ENCODE measurements at regions not wholly inside any gene's neighbourhood (a gene's known extent, or its start where the extent isn't known, plus 50 kb on each side); places are given as distances from the start of the nearest gene placed in this dataset.
"Not testable (repeated sequence)": the region's sequence is repeated elsewhere in the genome, so short reads cannot be mapped to it uniquely, and the experiment has no call there.

GRCh38 chr19:28397306-28397705, 815.6 kb downstream of the UQCRFS1 start:
- no peak for DNase-seq

GRCh38 chr19:28396287-28396831, 816.6 kb downstream of the UQCRFS1 start:
- no peak for DNase-seq

- DNase-seq, result no peak
Measured at GRCh38 chr19:28394725-28395124, 818.2 kb downstream of the UQCRFS1 start.

- DNase-seq, result no peak
Measured at GRCh38 chr19:28393574-28394336, 819.2 kb downstream of the UQCRFS1 start.

GRCh38 chr19:28388988-28389387, 824.0 kb downstream of the UQCRFS1 start:
- DNase-seq, result no peak

GRCh38 chr19:28387507-28387906, 825.4 kb downstream of the UQCRFS1 start:
- DNase-seq, result no peak

- no peak for DNase-seq
Measured at GRCh38 chr19:28386470-28386869, 826.5 kb downstream of the UQCRFS1 start.

GRCh38 chr19:28386066-28386465, 826.9 kb downstream of the UQCRFS1 start:
- no peak for DNase-seq

GRCh38 chr19:28377077-28377476, 835.9 kb downstream of the UQCRFS1 start:
- DNase-seq, result no peak

GRCh38 chr19:28374971-28375370, 838.0 kb downstream of the UQCRFS1 start:
- no peak for DNase-seq

- no peak for DNase-seq
Measured at GRCh38 chr19:28372576-28373247, 840.2 kb downstream of the UQCRFS1 start.

GRCh38 chr19:28367146-28367545, 845.8 kb downstream of the UQCRFS1 start:
- DNase-seq, result no peak

- no peak for DNase-seq
Measured at GRCh38 chr19:28363254-28363653, 849.7 kb downstream of the UQCRFS1 start.

- DNase-seq, result no peak
Measured at GRCh38 chr19:28359431-28360414, 853.2 kb downstream of the UQCRFS1 start.

GRCh38 chr19:28358633-28359032, 854.3 kb downstream of the UQCRFS1 start:
- no peak for DNase-seq

- no peak for DNase-seq
Measured at GRCh38 chr19:28351761-28352160, 861.2 kb downstream of the UQCRFS1 start.

GRCh38 chr19:28351321-28351720, 861.6 kb downstream of the UQCRFS1 start:
- not testable (repeated sequence) for DNase-seq

- DNase-seq, result no peak
Measured at GRCh38 chr19:28350673-28351072, 862.3 kb downstream of the UQCRFS1 start.

GRCh38 chr19:28350037-28350436, 862.9 kb downstream of the UQCRFS1 start:
- DNase-seq, result no peak

GRCh38 chr19:28349604-28350003, 863.3 kb downstream of the UQCRFS1 start:
- DNase-seq, result no peak

- DNase-seq, result no peak
Measured at GRCh38 chr19:28345811-28346210, 867.1 kb downstream of the UQCRFS1 start.

- no peak for DNase-seq
Measured at GRCh38 chr19:28341810-28342350, 871.1 kb downstream of the UQCRFS1 start.

- no peak for DNase-seq
Measured at GRCh38 chr19:28334419-28334818, 878.5 kb downstream of the UQCRFS1 start.
